ENCODE measurements at regions not wholly inside any gene's neighbourhood (a gene's known extent, or its start where the extent isn't known, plus 50 kb on each side); places are given as distances from the start of the nearest gene placed in this dataset.

- TF ChIP-seq, protein P1, sequence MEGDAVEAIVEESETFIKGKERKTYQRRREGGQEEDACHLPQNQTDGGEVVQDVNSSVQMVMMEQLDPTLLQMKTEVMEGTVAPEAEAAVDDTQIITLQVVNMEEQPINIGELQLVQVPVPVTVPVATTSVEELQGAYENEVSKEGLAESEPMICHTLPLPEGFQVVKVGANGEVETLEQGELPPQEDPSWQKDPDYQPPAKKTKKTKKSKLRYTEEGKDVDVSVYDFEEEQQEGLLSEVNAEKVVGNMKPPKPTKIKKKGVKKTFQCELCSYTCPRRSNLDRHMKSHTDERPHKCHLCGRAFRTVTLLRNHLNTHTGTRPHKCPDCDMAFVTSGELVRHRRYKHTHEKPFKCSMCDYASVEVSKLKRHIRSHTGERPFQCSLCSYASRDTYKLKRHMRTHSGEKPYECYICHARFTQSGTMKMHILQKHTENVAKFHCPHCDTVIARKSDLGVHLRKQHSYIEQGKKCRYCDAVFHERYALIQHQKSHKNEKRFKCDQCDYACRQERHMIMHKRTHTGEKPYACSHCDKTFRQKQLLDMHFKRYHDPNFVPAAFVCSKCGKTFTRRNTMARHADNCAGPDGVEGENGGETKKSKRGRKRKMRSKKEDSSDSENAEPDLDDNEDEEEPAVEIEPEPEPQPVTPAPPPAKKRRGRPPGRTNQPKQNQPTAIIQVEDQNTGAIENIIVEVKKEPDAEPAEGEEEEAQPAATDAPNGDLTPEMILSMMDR (IDR thresholded peaks at IDR 0.05; ENCODE audit: extremely low read depth in 1 of 2, insufficient read depth in 1 of 2, low read depth in 1 of 2, low read length in 2 of 2): no peak
- TF ChIP-seq POLR2AphosphoS5 (IDR thresholded peaks at IDR 0.05; ENCODE audit: insufficient read depth, low read depth, low read length): no peak
- no peak for TF ChIP-seq POLR2A (IDR thresholded peaks at IDR 0.05; ENCODE audit: low read depth, low read length)
- no peak for TF ChIP-seq EZH2 (IDR thresholded peaks at IDR 0.05; ENCODE audit: borderline replicate concordance, low read depth, low read length, severe bottlenecking)
- no peak for TF ChIP-seq GATA2 (IDR thresholded peaks at IDR 0.05; ENCODE audit: insufficient read depth, insufficient read length, low read depth, low read length)
- TF ChIP-seq JUN (IDR thresholded peaks at IDR 0.05; ENCODE audit: borderline replicate concordance, insufficient read depth, insufficient read length, low read depth): no peak
- TF ChIP-seq MAX (IDR thresholded peaks at IDR 0.05; ENCODE audit: insufficient read depth, insufficient read length): no peak
- TF ChIP-seq MYC (IDR thresholded peaks at IDR 0.05; ENCODE audit: low read depth, low read length): no peak
- no peak for TF ChIP-seq FOS (IDR thresholded peaks at IDR 0.05; ENCODE audit: borderline replicate concordance, insufficient read depth, low read length)
Observed at GRCh38 chr15:29403772-29404171, 134.2 kb upstream of the NSMCE3 start.
